C4-2B (cell line): ENCODE measurements at regions not wholly inside any gene's neighbourhood (a gene's known extent, or its start where the extent isn't known, plus 50 kb on each side); places are given as distances from the start of the nearest gene placed in this dataset.

Experiments
- ZFX ChIP-seq: fragments of 450-650 bp; IDR thresholded peaks from 2 replicates; pipeline ENCODE4 v1.6.1; 2017
- TF ChIP-seq, protein P1 (sequence below): fragments of 450-650 bp; conservative IDR thresholded peaks from 2 replicates; pipeline ENCODE4 v1.5.1; 2017; ENCODE audit warnings: mild to moderate bottlenecking

DNA sequence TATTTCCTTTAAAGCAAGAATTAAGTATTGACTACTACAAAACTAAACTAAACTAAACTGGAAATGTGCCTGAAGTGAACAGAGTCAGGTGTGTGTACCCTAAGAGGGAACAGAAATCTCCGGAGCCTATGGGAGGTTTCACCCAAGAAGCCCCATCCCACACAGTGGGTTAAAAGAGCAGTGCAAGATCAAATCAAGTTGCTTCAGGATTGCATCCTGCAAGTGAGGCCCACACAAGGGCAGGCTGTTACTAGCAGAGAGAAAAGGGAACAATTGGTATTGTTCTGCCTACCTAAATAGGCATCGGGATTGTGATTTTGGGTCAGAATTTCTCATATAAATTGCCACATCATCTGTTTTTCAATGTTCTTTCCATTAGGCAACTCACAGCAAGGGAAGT lies 113.3 kb upstream of the CDC14C start:
- TF ChIP-seq, protein P1, sequence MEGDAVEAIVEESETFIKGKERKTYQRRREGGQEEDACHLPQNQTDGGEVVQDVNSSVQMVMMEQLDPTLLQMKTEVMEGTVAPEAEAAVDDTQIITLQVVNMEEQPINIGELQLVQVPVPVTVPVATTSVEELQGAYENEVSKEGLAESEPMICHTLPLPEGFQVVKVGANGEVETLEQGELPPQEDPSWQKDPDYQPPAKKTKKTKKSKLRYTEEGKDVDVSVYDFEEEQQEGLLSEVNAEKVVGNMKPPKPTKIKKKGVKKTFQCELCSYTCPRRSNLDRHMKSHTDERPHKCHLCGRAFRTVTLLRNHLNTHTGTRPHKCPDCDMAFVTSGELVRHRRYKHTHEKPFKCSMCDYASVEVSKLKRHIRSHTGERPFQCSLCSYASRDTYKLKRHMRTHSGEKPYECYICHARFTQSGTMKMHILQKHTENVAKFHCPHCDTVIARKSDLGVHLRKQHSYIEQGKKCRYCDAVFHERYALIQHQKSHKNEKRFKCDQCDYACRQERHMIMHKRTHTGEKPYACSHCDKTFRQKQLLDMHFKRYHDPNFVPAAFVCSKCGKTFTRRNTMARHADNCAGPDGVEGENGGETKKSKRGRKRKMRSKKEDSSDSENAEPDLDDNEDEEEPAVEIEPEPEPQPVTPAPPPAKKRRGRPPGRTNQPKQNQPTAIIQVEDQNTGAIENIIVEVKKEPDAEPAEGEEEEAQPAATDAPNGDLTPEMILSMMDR = no peak
- no peak for TF ChIP-seq ZFX
